Stimulated activated CD4-positive, alpha-beta T cell treated with anti-CD3 and anti-CD28 coated beads, Interleukin-1b, Interleukin-23, amount 100 ng/mL, for 48 hours (primary cell): ENCODE measurements at regions not wholly inside any gene's neighbourhood (a gene's known extent, or its start where the extent isn't known, plus 50 kb on each side); places are given as distances from the start of the nearest gene placed in this dataset.

ENCODE experiments used
- DNase-seq: peaks from one replicate; pipeline ENCODE4 v3.0.0-alpha.2; 2020

GRCh38 chr5:154587123-154588026 lies 109.3 kb upstream of the HAND1 start:
- no peak for DNase-seq

- DNase-seq, result no peak
Measured at GRCh38 chr5:154583671-154584177, 105.7 kb upstream of the HAND1 start.

DNA sequence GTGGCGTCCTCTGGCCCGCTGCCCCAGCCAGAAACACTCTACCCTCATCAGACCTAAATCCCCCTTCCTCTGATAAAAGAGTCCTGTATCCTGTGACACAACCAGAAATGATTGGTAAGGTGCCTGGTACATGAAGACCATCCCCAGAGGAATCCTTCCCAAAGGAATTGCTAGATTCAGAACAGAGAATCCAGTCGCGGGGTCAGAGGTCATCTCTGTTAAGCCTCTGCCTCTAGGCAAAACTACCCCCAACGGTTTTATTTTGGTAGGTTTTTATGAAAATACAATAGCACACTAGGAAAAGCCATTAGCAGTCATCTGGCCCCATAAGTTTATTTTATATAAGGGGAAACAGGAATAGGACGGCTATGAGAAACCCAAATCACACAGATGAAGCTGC lies 102.4 kb upstream of the HAND1 start:
- DNase-seq, result no peak

- DNase-seq, result no peak
Measured at GRCh38 chr5:154577416-154577815, 99.4 kb upstream of the HAND1 start.

- DNase-seq, result no peak
Measured at GRCh38 chr5:154576429-154576806, 98.4 kb upstream of the HAND1 start.

- DNase-seq, result no peak
Measured at GRCh38 chr5:154575546-154576428, 97.8 kb upstream of the HAND1 start.

DNA sequence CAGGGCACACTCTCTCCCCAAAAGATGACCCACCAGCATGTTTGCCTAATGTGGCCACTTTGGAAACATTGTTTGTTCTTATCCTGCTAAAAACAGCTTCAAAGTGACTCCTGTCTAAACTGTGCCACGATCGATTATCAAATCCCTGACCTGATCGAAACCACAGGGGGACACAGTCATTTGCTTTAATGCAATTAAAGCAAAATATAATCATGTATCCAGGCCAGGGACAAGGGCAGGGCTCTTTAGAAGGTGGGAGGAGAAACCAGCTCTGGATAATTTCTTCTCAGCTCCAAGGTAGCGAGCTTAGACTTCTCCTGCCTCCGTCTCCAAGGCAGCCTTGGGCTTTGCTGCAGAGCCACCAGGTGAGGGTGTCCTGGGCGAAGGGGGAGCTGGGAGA lies 95.0 kb upstream of the HAND1 start:
- DNase-seq, result no peak

DNA sequence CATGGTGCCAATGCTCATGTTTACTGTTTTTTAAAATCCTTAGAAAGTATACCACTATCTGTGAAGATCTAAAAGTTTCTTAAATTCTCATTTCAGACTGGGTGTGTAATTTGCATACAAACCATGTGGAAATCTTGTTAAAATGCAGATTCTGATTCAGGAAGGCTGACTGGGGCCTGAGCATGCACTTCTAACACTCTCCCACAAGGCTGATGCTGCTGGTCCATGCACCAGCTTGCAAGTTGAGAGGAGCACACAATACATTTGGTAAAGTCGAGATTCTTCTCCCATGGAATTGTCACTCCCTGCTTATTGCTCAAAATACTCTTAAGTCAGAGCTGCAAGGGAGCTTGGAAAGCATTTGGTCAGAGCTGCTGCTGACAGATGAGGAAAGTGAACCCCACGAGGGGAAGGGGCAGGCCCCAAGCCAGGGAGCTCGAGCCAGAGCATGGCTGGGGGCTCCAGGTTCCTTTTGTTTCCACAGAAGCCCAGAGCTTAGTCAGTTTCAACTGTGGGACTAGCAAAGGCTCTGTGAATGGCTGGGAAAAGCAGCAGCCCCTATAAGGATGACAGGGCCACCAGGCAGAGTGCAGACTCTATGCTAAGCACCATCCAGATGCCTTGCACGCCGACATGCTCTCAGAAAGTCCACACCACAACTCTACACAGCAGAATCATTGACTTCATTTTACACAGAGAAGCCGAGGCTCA lies 93.5 kb upstream of the HAND1 start:
- DNase-seq, result no peak

DNA sequence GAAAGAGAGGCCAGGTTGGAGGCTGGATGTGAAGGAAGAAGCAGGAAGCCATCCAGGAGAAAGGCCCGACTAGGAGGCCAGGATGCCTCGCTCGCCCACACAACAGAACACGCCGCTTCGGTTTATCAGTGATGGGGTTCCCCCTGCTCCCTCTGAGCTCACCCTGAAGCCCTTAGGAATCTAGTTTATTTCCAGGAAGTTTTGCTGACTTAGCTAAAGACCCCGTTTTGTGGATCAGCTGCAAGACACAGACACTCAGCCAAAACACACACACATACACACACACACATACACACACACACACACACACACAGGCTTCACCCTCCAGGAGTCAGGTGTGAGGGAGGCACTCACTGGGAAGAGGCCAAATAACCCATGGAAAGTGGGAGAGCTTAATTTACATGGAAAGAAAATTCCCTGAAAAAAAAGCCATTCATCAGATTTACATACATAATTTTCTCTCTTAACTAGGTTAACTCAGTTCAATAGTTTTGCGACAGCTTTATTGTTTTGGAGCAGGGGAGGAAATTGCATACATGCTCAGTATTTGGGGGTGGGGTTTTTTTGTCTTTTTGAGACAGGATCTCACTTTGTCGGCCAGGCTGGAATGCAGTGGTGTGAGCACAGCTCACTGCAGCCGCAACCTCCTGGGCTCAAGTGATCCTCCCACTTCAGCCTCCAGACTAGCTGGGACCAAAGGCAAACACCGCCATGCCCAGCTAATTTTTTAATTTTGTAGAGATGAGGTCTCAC lies 92.7 kb upstream of the HAND1 start:
- no peak for DNase-seq

DNA sequence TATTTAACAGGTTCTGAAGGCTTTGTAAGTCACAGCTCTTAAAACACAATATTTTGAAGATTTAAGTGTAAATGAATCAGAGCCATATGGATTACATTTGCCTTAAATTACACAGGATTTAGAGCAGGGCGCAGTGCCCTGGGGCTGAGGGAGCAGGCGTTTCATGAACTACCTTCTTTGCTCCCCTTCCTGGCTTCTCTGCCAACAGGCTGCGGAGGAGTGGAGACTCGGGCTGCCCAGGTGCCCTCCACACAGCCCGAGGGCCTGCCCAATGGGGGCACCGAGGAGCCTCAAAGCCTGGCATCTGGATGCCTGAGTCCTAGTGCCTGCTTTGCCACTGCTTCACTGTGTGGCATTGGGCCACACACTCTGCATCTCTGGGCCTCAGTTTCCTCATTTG lies 90.6 kb upstream of the HAND1 start:
- no peak for DNase-seq

DNA sequence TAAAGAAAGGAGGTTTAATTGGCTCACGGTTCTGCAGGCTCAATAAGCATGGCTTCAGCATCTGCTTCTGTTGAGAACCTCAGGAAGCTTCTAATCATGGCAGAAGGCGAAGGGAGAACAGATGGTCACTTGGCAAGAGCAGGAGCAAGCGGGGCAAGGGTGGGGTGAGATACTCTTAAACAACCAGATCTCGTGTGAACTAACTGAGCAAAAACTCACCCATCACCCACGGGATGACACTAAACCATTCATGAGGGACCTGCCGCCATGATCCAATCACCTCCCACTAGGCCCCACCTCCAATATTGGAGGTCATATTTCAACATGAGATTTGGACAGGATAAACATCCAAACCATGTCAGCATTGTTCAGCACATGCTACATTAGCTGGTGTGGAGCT lies 89.1 kb upstream of the HAND1 start:
- no peak for DNase-seq

DNA sequence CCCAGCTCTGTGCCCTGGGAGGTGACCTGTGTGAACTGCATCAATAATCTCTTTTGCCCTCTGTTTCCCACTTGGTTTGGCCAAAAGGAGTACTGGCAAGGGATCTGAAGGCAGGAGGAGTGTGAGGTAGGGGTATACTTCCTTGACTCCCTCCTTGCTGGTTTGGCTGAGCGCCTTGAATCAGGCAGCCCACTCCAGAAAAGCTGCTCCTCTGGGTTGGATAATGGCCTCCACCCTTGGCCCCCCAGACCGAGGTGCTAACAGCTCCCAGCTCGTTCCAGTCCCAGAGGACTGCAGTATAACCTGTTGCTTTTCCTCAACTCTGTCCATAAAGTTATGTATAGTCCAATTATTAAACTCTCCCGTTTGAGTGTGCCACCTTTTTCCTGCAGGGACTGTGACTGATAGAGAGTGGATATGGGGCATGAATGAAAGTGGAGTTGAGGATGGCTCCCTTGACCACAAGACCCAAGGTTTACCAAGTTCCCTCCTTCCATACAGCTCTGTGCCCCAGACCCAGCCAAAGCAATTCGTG lies 88.2 kb upstream of the HAND1 start:
- DNase-seq, result no peak

- no peak for DNase-seq
Measured at GRCh38 chr5:154565123-154565522, 87.1 kb upstream of the HAND1 start.

- no peak for DNase-seq
Measured at GRCh38 chr5:154562244-154562880, 84.3 kb upstream of the HAND1 start.

- no peak for DNase-seq
Measured at GRCh38 chr5:154559398-154560276, 81.6 kb upstream of the HAND1 start.

DNA sequence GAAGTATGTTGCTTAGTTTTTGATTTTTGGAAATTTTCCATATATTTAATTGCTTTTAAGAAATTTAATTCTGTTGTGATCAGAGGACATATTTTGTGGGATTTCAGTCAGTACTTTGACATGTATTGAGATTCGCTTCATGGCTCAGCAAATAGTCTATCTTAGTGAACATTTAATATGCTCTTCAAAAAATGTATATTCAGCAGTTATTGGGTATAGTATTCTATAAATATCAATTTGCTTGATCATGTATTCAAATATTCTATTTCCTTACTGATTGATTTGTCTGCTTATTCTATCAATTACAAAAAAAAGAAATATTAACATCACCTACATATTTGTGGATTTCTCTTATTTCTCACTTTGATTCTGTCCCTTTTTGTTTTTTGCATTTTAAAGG lies 79.5 kb upstream of the HAND1 start:
- DNase-seq, result no peak

DNA sequence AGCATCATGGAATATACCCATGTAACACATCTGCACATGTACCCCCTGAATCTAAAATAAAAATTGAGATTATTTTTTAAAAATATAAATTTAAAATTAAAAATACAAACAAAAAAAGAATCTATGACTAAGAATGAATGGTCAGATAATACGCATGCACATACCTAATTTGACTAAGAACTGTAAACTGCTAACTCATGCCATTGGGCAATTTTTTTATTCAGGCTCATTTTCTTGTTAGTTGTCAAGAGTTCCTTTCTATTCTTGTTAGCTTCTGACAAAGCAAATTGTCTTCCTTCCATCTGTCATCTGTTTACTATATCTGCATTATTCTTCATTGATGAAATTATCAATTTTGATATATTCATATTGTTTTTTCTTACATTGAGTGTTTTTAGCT lies 69.5 kb upstream of the HAND1 start:
- no peak for DNase-seq

GRCh38 chr5:154546719-154547118 lies 68.7 kb upstream of the HAND1 start:
- no peak for DNase-seq

DNA sequence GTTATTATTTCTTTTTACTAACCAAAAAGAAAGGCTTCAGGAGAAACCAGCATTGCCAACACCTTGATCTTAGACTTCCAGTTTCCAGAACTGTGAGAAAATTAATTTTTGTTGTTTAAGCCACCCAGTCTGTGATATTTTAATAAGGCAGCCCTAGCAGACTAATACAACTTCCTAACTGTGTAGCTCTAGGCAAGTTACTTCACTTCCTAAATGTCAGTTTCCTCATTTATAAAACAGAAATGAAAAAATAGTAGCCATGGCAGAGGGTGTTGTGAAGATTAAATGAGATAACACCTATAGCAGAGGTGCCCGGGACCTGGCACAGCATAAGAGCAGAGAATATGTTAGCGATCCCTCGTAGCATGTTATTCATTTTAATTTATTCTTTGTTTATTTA lies 66.6 kb upstream of the HAND1 start:
- no peak for DNase-seq

- no peak for DNase-seq
Measured at GRCh38 chr5:154543380-154543779, 65.4 kb upstream of the HAND1 start.

DNA sequence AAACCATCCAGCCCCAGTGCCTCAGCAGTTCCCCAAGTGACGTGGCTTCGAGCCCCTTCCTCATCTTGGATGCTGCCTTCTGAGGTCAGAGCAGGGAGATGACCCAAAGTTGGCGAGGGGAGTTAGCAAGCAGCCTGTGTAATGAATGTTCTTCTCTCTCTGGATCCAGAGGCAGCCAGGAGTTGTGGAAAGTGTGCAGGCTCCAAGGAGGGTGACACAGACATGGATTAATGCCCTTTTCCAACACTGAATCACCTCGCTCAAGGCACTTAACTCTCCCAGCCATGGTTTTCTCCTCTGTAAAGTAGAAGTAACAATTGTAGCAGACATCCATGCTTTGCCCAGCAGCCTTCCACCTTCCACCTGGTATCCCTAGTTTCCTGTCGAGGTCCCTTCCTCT lies 64.6 kb upstream of the HAND1 start:
- DNase-seq, result no peak
